ENCODE measurements at regions not wholly inside any gene's neighbourhood (a gene's known extent, or its start where the extent isn't known, plus 50 kb on each side); places are given as distances from the start of the nearest gene placed in this dataset.
"Not testable (repeated sequence)": the region's sequence is repeated elsewhere in the genome, so short reads cannot be mapped to it uniquely, and the experiment has no call there.

GRCh38 chr3:101913168-101913567, 63.9 kb downstream of the NFKBIZ start:
- TF ChIP-seq ZFX (IDR thresholded peaks at IDR 0.05; ENCODE audit: borderline replicate concordance) (no peak), CTCF (IDR thresholded peaks at IDR 0.05) (no peak)
- H3K27ac ChIP-seq = no peak overlapping the region

GRCh38 chr3:101917761-101918160, 68.4 kb downstream of the NFKBIZ start:
- H3K27ac ChIP-seq = not testable (repeated sequence)

- H3K27ac ChIP-seq = not testable (repeated sequence)
Measured at GRCh38 chr3:101922151-101922725, 72.9 kb downstream of the NFKBIZ start.

GRCh38 chr3:101924621-101925020, 75.3 kb downstream of the NFKBIZ start:
- peak overlapping the region; percentile 67 for H3K27ac ChIP-seq

- H3K27ac ChIP-seq = peak overlapping the region; percentile 67
Measured at GRCh38 chr3:101925124-101925523, 75.8 kb downstream of the NFKBIZ start.

GRCh38 chr3:101925564-101925963, 76.2 kb downstream of the NFKBIZ start:
- H3K27ac ChIP-seq = peak overlapping the region; percentile 67
- TF ChIP-seq ZFX (IDR thresholded peaks at IDR 0.05; ENCODE audit: borderline replicate concordance) = no peak
- TF ChIP-seq CTCF (IDR thresholded peaks at IDR 0.05) = no peak

GRCh38 chr3:101926594-101927105, 77.3 kb downstream of the NFKBIZ start:
- no peak for TF ChIP-seq CTCF (IDR thresholded peaks at IDR 0.05)
- no peak for TF ChIP-seq ZFX (IDR thresholded peaks at IDR 0.05; ENCODE audit: borderline replicate concordance)

GRCh38 chr3:101928890-101929289, 79.6 kb downstream of the NFKBIZ start:
- TF ChIP-seq ZFX (IDR thresholded peaks at IDR 0.05; ENCODE audit: borderline replicate concordance) (no peak), CTCF (IDR thresholded peaks at IDR 0.05) (no peak)
- H3K27ac ChIP-seq = no peak overlapping the region

More at GRCh38 chr3:101926594-101927105, 77.3 kb downstream of the NFKBIZ start:
- peak overlapping the region; percentile 67 for H3K27ac ChIP-seq

- TF ChIP-seq ZFX (IDR thresholded peaks at IDR 0.05; ENCODE audit: borderline replicate concordance) (no peak), CTCF (IDR thresholded peaks at IDR 0.05) (no peak)
- no peak overlapping the region for H3K27ac ChIP-seq
Measured at GRCh38 chr3:101931081-101931480, 81.8 kb downstream of the NFKBIZ start.
